ENCODE measurements at regions not wholly inside any gene's neighbourhood (a gene's known extent, or its start where the extent isn't known, plus 50 kb on each side); places are given as distances from the start of the nearest gene placed in this dataset.

DNA sequence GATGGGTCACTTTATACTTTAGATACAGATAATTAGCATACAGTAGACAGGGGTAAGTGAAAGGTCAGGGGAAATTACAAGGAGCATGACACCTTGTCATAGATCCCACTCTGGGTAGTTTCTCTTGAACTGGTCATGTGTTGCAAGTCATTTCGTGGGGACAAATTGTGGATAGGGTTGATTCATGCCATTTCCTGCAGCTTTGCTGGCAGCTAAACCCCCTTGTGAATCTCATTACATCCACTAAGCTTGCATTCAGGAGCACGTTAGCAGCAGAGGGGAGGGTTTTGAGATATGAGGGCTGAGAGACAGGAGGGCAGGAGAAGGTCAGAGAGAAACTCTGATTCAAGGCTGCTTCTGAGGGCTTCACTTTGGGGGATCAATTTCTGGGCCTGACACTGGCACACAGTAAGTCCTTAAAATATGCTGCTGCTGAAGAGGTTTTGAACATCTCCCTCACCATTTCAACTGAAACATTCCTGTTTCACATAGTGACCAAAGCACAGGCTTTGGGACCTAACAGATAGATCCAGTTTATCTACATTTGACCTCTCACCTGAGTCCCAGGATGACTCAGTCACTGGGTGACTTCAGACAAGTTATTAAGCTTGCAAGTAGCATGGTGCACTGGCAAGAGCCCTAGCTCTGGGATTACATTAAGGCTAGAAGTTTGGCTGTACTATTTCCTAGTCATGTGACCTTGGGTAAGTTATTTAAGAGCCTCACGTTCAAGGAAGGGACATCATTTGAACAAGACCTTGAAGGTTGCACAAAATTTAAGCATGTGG is 206.0 kb upstream of the USP24 start:
- DNase-seq = peak in 1 of 3 donors; percentile 12

DNA sequence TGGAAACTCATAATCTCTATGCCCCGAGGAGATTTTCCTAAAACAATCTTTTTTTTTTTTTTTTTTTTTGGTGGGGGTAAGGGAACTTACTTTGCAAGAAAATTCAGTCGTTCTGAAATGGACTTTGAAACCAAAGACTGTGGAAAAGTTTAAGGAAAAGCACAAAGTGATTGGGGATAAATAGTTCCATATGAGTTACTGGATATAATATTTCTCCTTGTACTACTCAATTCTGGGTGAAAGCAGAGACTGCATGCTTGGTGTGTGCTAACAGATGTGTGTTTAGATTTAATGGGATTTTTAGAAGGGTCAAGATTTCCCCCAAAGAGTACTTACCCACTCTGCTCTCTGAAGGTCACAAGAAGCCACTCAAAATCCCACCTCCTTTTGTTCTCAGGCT is 204.9 kb upstream of the USP24 start:
- no peak for DNase-seq

DNA sequence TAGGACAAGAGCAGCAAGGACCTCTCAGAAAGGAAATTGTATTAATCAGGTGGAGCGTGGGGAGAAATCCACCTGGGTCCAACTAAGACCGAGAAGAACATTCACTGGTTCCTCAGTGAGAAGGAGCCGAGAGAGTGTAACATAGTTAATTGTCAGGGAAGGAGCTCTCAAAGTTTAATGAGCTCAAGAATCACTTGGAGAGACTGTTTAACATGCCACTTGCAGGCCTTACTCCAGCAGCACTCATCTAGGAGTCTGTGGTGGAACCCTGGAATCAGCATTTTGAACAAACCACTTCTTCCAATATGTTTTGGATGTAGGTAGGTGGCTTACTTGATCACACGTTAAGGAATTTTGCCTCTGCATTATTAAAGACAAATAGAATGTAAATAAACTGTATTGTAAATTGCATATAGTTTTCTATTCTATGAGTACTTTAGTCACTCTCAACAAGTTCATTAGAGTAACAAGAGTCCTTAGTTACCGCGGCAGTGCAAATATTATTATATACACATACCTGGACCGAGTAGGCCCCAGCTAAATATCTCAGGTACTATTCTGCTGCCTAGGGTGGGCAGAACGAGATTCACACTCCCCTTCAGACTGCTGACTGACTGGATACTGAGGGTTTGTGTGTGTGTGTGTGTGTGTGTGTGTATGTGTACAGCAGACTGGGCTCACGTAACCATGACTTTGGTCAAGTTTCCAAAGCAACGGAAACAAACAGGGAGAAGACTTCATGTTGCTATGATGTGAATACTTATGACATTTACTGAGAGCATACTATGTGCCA is 203.2 kb upstream of the USP24 start:
- no peak for DNase-seq

DNA sequence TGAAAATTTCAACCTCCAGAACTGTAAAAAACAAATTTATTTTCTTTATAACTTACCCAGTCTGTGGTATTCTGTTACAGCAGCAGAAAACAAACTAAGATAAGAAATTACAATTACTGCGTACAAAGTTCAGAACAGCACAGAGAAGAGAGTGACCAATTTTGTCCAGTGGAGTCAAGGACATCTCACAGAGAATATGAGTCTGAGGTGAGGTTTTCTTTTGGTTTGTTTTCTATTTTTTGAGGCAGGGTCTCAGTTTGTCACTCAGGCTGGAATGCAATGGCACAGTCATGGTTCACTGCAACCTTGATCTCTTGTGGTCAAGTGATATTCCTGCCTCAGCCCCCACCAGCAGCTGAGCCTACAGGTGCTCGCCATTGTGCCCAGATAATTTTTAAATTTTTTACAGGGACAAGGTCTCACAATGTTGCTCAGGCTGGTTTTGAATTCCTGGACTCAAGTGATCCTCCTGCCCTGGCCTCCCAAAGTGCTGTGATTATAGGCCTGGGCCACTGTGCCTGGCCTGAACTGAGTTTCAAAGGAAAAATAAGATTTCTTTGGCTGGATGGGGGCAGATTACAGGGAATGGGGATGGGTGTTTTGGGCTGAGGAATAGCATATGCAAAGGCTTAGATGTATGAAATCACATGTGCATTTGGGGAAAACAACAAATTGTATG is 201.1 kb upstream of the USP24 start:
- no peak for DNase-seq

DNA sequence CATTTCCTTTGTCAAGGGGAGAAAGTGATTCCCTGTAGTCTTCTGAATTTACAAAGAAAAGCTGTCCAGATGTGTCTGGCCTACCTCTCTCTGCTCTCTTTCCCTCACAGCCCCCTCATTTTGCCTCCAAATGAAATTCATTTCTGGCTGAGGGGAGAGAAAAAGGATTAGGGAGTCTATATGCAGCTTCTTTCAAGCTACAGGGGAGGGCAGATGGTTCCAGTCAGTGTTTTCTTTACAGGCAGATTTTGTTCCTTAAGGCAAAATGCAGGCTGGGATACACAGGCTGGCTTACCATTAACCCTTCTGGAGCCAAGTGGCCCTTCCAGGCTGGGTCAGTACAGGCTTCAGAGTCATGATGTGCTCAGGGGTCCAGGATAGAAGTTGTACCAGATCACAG is 198.1 kb upstream of the USP24 start:
- no peak for DNase-seq

DNA sequence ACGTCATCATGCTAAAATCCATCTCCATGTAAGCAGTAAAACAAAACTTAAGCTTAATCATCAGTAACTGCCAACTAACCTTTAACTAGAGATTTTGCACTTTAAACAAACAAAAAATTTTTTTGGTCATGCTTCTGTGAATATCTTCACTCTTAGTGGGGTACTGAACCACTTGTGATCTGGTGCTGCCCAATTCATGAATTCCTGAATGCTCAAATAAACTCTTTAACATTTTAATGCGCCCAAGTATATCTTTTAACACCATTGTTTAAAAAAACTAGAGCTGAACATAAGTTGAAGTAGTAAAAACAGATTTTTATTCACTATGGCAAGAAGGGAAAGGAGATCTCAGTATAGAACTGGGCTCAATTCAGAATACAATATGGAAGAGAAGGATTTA is 196.9 kb upstream of the USP24 start:
- no peak for DNase-seq

DNA sequence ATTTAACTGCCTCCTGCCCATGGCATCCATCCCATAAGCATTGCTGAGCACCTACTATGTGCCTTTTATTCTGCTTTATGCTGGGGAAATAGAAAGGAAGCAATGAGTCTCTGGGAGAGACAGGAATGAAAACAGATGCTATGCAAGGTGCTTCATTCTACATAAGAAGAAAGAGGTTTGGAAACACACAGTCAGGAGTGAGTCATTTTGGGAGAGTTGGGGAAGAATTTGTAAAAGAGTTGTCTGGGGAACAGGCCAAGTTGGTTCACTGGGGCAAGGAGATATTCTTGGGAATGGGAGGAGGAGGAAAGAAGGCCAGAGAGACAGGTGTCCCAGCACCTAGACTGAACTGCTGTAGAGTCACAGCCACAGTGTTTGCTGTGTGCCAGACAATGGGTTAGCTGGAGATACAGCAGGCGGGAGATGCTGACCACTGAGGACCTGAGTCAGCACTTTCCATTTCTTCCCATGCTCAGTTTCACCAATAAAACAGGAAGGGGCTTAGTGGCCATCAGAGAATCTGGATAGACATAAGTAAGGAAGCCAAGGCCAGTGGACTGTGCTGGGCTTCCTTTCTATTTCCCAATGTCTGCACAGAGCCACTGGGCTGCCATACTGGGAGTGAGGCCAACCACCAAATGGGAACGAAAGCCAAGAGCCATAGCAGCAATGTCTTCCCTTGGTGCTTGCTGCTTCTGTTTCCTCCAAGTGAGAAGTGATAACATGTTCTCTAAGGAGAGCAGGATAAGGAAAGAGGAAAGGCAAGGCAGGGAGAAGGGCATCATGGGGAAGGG is 187.7 kb upstream of the USP24 start:
- no peak for DNase-seq

DNA sequence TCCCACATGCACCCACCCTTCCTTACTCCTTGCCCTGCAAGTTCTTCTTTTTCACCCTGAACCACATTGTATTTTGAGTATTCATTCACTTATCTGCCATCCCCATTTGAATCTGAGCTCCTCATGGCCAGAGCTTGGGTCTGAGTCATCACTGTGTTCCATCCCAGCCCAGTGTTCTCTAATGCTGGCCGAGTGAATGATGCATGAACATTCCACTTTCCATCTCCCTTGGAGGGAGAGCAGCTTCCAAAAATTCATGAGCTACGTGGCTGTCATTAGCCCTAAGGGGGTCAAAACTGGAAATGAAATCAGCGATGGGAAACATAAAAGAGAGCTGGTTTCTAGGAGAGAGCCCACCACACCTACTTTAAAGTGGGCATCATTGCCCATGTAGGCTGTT is 187.0 kb upstream of the USP24 start:
- no peak for DNase-seq

DNA sequence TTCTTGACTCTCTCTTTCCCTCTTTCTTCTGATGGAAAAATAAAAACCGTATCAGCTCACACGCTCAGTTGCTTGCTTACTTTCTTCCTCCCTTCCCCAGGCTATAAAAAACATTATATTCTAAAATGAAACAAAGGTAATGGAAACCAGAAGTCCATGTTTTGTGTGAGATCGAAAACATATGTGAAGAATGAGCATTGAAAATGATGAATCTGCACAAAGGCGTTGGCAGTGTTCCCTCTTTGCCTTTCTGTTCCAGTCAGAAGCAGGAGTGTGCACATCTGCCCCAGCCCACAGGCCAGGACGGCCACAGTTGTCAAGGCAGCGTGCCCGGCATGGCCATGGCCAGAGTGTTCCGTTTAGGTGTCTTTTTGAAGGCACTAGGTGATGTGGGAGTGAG is 185.3 kb upstream of the USP24 start:
- DNase-seq = no peak

DNA sequence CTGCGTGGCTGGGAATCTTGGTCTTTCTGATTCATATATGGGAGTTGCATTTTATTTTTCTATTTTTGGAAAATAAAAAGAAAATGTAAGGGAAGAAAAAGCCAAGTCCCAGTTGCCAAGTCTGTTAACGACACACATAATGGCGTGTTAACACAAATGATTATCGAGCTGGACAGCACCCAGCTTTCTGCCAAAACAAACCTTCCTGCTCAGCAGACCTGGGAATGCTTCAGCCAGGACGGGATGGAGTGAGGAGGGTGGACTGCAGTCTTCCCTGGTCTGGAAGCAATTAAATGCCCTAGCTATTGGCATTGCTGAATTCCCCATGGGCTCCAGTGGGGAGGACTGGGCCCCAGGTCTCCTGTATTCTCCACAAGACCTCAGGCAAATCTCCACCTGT is 184.2 kb upstream of the USP24 start:
- DNase-seq = no peak

DNA sequence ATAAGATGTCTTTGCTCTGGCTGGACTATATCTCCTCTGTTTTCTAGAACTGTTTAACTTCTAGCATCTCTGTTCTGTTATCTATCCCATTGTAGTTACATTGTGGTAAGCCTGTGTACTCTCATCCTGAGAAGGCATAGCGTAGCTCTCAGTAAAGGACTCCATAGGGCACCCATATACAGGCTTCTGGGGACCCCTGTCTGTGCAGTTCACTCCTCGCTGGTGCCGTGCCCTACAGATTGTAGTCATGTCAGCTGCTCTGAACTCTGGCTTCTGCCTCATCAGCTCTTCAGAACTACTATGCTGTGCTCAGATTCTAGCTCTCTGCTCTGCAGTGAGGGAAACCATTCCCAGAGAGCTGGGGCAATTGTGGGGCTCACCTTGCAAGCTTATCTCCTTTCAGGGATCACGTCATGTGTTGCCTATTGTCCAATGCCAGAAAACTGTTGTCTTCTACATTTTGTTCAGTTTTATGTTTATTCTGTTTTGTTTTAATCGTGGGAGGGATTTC is 181.3 kb upstream of the USP24 start:
- DNase-seq = no peak

DNA sequence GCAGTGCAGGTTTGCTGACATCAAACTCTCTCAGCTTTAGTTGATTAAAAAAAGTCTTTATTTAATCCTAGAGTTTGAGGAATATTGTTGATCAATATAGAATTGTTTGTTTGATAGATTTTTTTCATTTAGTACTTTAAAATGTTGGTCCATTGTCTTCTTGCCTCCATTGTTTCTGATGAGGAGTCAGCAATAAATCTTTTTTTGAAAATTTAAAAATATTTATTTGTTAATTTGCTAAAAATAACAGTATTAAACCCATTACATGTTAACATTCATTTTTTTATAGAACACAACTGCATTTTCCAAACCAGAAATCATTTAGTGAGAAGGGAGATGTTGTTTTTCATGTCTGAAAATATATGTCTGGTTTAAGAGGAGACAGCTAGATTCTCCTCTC is 173.8 kb upstream of the USP24 start:
- DNase-seq = no peak

DNA sequence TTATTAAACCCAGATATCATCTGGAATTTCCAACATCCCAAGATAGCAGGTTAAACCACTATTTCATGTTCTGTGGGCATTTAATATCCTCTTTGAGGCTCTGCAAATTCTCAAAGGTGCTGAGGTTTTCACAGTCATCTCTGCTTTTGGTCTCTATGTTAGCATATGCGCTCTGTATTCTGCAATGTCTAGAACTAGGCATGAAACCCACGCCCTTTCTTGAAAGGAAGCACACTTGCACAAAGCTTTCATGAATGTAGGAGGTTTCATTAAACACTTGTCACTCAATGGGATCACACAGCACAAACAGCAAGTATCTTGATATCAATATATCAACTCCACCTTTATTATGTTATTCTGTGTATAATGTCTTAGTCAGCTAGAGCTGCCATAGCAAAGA is 172.0 kb upstream of the USP24 start:
- DNase-seq = no peak

DNA sequence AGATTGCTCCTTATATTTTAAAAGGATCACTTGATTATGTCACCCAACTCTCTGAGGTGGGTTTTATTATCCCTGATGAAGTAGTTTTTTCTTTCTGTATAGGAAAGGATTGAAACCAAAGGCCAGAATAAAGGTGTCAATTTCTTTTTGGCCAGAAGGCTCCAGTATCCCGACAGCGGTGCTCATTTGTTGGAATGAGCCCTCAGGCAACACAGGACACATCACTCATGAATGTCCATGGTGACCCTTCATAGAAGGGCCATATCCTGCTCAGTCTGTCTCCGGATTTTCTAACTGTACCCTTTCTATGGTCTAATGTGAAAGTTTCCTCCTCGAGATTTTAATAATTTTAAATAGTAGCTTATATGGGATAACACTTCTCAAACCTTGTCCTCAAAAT is 171.3 kb upstream of the USP24 start:
- DNase-seq = no peak

DNA sequence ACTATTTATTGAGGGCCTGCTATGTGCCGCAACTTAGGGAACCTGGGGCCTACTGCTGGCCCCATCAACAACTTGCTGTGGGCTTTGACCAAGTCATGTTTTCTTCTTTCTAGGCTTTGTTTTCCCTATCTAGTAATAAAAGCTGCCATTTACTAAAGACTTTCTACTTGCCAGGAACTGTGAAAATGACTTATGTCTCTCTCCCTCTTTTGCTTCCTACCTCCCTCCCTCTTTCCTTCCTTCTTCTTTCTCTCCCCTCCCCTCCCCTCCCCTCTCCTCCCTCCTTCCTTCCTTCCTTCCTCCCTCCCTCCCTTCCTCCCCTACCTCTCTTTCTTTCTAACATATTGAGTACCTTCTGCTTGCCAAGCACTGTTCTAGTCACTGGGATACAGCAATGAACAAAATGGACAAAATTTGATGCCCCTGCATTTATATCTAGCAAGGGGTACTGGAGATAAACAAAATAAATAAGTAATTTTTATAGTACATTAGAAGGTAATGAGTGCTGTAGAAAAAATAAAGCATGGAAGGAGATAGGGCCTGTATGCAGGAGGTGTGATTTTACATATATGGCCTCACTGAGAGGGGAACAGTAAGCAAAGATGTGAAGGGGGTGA is 170.3 kb upstream of the USP24 start:
- DNase-seq = no peak

DNA sequence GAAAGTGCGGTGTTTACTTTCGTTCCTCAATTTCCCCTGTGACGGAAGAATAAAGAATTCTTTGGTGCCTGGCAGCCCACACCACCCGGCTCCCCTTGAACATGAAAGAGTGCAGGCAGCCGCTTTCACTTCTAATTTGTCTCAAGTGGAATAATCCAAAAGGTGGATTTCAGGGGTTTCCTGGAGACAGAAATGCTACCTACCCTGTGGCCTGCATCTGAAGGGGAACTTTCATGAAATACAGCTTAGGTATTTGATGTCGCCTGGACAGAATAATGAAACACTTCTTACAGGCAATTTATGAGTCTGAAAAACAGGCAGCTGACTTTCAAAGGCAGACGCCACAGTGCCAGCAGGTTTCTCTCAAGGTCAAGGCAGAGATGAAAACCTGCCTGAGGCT is 169.5 kb upstream of the USP24 start:
- no peak for DNase-seq

DNA sequence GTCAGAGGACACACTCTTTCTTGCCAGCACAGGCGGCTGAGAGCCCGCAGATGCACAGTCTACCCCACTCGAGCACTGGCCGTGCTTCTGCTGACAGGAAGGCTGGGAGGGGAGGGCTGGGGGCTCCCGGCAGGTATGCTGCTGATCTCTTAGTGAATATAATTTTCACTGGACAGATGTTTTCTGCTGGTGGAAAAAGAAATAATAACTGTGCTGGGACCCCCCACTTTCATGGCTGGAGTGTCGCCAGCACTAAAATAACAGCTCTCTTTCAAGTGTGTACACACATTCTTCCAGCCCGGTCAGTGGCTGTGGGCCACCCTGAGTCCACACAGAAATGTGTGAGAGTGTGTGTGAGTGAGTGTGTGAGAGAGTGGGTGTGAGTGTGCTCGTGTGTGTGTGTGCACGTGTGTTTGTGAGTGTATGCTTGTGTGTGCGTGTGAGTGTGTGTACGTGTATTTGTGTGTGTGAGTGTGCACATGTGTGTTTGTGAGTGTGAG is 167.7 kb upstream of the USP24 start:
- no peak for DNase-seq

DNA sequence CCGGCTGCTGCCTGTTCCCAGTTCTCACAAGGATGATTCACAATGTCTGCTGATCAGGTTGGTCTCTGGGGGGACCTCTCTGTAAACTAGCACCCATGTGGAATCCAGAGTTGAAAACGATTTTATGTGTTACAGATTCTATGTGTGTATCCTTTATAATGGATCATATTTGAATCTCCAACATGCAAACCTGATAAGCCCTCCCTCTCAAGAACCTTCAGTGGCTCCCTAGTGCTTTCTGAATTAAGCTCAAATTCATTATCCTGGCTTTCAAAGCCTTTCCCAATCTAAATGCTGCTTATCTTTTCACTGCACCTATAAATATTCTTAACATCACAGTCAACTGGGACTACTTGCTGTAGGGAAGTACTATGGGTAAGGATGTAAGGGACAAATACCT is 166.8 kb upstream of the USP24 start:
- no peak for DNase-seq

DNA sequence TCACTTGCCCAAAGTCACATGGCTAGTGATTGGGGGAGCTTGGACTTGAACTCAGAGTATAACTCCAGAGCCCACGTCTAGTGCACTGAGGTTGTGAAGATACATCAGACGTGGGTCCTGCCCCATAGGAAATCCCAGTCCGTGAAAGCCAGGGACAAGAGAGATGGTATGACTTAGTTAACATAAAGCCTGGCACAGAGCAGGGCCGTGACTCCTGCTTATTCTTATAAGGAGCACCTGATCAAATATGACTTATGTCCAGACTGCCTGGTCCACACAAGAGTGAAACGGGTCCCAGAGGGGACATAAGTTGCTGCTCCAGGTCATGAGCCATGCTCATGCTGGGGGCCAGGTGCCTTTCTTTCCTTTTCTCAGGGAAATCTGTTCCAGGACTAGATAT is 166.3 kb upstream of the USP24 start:
- DNase-seq = no peak

DNA sequence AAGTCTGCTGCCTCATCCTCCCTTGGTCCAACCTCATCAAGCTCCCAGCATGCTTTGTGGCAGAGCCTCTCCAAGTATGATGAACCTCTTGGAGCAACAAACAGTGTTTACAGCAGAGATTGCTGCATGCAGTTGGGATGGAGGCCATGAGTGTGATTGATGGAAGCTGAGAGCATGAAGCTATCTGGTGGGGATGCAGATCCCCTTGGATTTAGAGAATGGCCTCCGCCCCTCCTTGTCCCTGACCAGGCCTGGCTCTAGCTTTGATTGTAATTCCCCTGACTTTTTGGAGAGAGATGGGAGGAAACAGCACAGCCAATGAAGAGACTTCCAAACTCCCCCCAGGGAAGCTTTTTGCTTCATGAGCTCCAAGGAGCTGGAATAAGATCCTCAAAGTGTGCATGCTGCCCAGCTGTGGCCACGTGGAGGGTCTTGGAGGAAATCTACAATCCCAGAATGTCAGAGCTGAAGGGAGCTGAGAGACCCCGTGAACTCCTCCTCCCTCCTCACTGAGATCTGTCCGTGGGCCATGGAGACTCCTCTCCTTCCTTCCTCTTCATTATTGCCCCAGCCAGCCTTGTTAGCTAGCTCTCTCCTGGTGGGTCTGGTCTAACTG is 165.3 kb upstream of the USP24 start:
- no peak for DNase-seq

DNA sequence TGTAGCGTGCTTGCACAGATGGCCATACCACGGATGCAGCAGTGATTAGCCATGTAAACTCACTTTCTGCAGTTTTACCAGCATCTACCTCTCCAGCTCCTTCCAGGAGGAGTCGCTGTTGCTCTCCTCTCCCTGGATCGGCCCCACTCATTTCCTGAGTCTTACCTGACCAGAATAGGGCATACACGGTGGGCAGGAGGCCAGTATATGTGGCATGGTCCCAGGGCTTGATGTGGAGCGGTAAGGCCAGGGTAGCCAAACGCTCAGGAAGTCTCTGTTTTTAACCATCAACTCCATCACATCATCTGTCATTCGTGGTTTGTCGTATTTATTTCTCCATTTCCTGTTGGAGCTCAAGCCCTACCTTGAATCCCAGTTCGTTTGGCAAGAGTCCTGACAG is 163.4 kb upstream of the USP24 start:
- peak in 2 of 3 donors; percentile 31 to 42 for DNase-seq

DNA sequence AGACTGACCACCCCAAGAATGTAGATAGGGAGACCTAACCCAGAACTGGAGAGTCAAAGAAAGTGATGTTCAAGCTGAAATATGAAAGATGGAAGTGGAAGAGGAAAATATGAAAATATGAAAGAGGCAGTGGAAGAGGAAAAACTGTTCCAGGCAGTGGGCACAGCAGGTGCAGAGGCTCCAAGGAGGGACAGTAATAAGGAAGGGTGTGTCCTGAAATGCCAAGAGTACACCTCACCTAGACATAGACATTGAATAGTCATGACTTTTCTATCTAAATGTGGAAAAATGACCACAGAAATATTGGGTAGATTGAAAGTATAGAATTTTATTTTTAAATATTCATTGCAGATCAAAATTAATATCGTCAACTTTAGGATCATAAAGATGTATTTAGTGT is 161.7 kb upstream of the USP24 start:
- no peak for DNase-seq
